ENCODE measurements at regions not wholly inside any gene's neighbourhood (a gene's known extent, or its start where the extent isn't known, plus 50 kb on each side); places are given as distances from the start of the nearest gene placed in this dataset.

- H3K4me1 Mint-ChIP-seq (ENCODE audit: low read depth) = no peaks in the 10 kb centered on the region
- H3K27me3 Mint-ChIP-seq = no peaks in the 10 kb centered on the region
- no peaks in the 10 kb centered on the region for H3K36me3 Mint-ChIP-seq
- H3K9me3 Mint-ChIP-seq (ENCODE audit: low read depth) = no peaks in the 10 kb centered on the region
- H3K4me3 Mint-ChIP-seq = no peak overlapping the region
- H3K27ac Mint-ChIP-seq = no peak overlapping the region
Measured at GRCh38 chr6:140915551-140915950, 1217.2 kb upstream of the GJE1 start.

GRCh38 chr6:140915103-140915502 is 1217.6 kb upstream of the GJE1 start:
- H3K27me3 Mint-ChIP-seq = no peaks in the 10 kb centered on the region
- H3K4me3 Mint-ChIP-seq = no peak overlapping the region
- no peaks in the 10 kb centered on the region for H3K36me3 Mint-ChIP-seq
- H3K4me1 Mint-ChIP-seq (ENCODE audit: low read depth) = no peaks in the 10 kb centered on the region
- H3K9me3 Mint-ChIP-seq (ENCODE audit: low read depth) = no peaks in the 10 kb centered on the region
- no peak overlapping the region for H3K27ac Mint-ChIP-seq

- Mint-ChIP-seq H3K27ac (no peak overlapping the region), H3K4me3 (no peak overlapping the region), H3K9me3 (ENCODE audit: low read depth) (no peaks in the 10 kb centered on the region), H3K27me3 (no peaks in the 10 kb centered on the region), H3K36me3 (no peaks in the 10 kb centered on the region), H3K4me1 (ENCODE audit: low read depth) (no peaks in the 10 kb centered on the region)
Measured at GRCh38 chr6:140912686-140913085, 1220.0 kb upstream of the GJE1 start.

- H3K36me3 Mint-ChIP-seq = no peaks in the 10 kb centered on the region
- H3K4me3 Mint-ChIP-seq = no peak overlapping the region
- no peaks in the 10 kb centered on the region for H3K9me3 Mint-ChIP-seq (ENCODE audit: low read depth)
- no peaks in the 10 kb centered on the region for H3K4me1 Mint-ChIP-seq (ENCODE audit: low read depth)
- H3K27ac Mint-ChIP-seq = no peak overlapping the region
- H3K27me3 Mint-ChIP-seq = no peaks in the 10 kb centered on the region
Measured at GRCh38 chr6:140909625-140910024, 1223.1 kb upstream of the GJE1 start.

- H3K4me1 Mint-ChIP-seq (ENCODE audit: low read depth) = no peaks in the 10 kb centered on the region
- H3K9me3 Mint-ChIP-seq (ENCODE audit: low read depth) = no peaks in the 10 kb centered on the region
- no peaks in the 10 kb centered on the region for H3K36me3 Mint-ChIP-seq
- no peak overlapping the region for H3K27ac Mint-ChIP-seq
- no peaks in the 10 kb centered on the region for H3K27me3 Mint-ChIP-seq
- H3K4me3 Mint-ChIP-seq = no peak overlapping the region
Measured at GRCh38 chr6:140909156-140909555, 1223.6 kb upstream of the GJE1 start.

- H3K4me1 Mint-ChIP-seq (ENCODE audit: low read depth) = no peaks in the 10 kb centered on the region
- no peak overlapping the region for H3K27ac Mint-ChIP-seq
- H3K36me3 Mint-ChIP-seq = no peaks in the 10 kb centered on the region
- no peak overlapping the region for H3K4me3 Mint-ChIP-seq
- no peaks in the 10 kb centered on the region for H3K27me3 Mint-ChIP-seq
- no peaks in the 10 kb centered on the region for H3K9me3 Mint-ChIP-seq (ENCODE audit: low read depth)
Measured at GRCh38 chr6:140908505-140908904, 1224.2 kb upstream of the GJE1 start.

GRCh38 chr6:140907235-140907634 is 1225.5 kb upstream of the GJE1 start:
- H3K9me3 Mint-ChIP-seq (ENCODE audit: low read depth) = no peaks in the 10 kb centered on the region
- H3K4me1 Mint-ChIP-seq (ENCODE audit: low read depth) = no peaks in the 10 kb centered on the region
- no peaks in the 10 kb centered on the region for H3K27me3 Mint-ChIP-seq
- H3K4me3 Mint-ChIP-seq = no peak overlapping the region
- H3K36me3 Mint-ChIP-seq = no peaks in the 10 kb centered on the region
- H3K27ac Mint-ChIP-seq = no peak overlapping the region

GRCh38 chr6:140905724-140906123 is 1227.0 kb upstream of the GJE1 start:
- H3K36me3 Mint-ChIP-seq = no peaks in the 10 kb centered on the region
- no peaks in the 10 kb centered on the region for H3K27me3 Mint-ChIP-seq
- H3K4me3 Mint-ChIP-seq = no peak overlapping the region
- no peak overlapping the region for H3K27ac Mint-ChIP-seq
- H3K4me1 Mint-ChIP-seq (ENCODE audit: low read depth) = no peaks in the 10 kb centered on the region
- H3K9me3 Mint-ChIP-seq (ENCODE audit: low read depth) = no peaks in the 10 kb centered on the region

- Mint-ChIP-seq H3K4me3 (no peak overlapping the region), H3K27ac (no peak overlapping the region), H3K36me3 (no peaks in the 10 kb centered on the region), H3K4me1 (ENCODE audit: low read depth) (no peaks in the 10 kb centered on the region), H3K27me3 (no peaks in the 10 kb centered on the region), H3K9me3 (ENCODE audit: low read depth) (no peaks in the 10 kb centered on the region)
Measured at GRCh38 chr6:140905050-140905449, 1227.7 kb upstream of the GJE1 start.

GRCh38 chr6:140897804-140898573 is 1234.7 kb upstream of the GJE1 start:
- no peak overlapping the region for H3K27ac Mint-ChIP-seq
- H3K36me3 Mint-ChIP-seq = no peaks in the 10 kb centered on the region
- H3K4me1 Mint-ChIP-seq (ENCODE audit: low read depth) = no peaks in the 10 kb centered on the region
- no peak overlapping the region for H3K4me3 Mint-ChIP-seq
- peaks cover 6% of the 10 kb centered on the region for H3K27me3 Mint-ChIP-seq
- peaks cover 4% of the 10 kb centered on the region for H3K9me3 Mint-ChIP-seq (ENCODE audit: low read depth)

GRCh38 chr6:140897349-140897748 is 1235.4 kb upstream of the GJE1 start:
- Mint-ChIP-seq H3K4me3 (no peak overlapping the region), H3K4me1 (ENCODE audit: low read depth) (no peaks in the 10 kb centered on the region), H3K36me3 (no peaks in the 10 kb centered on the region), H3K9me3 (ENCODE audit: low read depth) (peaks cover 4% of the 10 kb centered on the region), H3K27me3 (peaks cover 9% of the 10 kb centered on the region), H3K27ac (no peak overlapping the region)

GRCh38 chr6:140893432-140893831 is 1239.3 kb upstream of the GJE1 start:
- no peak overlapping the region for H3K4me3 Mint-ChIP-seq
- H3K4me1 Mint-ChIP-seq (ENCODE audit: low read depth) = no peaks in the 10 kb centered on the region
- H3K9me3 Mint-ChIP-seq (ENCODE audit: low read depth) = peaks cover 4% of the 10 kb centered on the region
- peaks cover 9% of the 10 kb centered on the region for H3K27me3 Mint-ChIP-seq
- no peaks in the 10 kb centered on the region for H3K36me3 Mint-ChIP-seq
- H3K27ac Mint-ChIP-seq = no peak overlapping the region

GRCh38 chr6:140879946-140880345 is 1252.8 kb upstream of the GJE1 start:
- no peak overlapping the region for H3K27ac Mint-ChIP-seq
- no peaks in the 10 kb centered on the region for H3K36me3 Mint-ChIP-seq
- no peaks in the 10 kb centered on the region for H3K27me3 Mint-ChIP-seq
- no peak overlapping the region for H3K4me3 Mint-ChIP-seq
- H3K4me1 Mint-ChIP-seq (ENCODE audit: low read depth) = no peaks in the 10 kb centered on the region
- no peaks in the 10 kb centered on the region for H3K9me3 Mint-ChIP-seq (ENCODE audit: low read depth)

GRCh38 chr6:140874066-140874465 is 1258.7 kb upstream of the GJE1 start:
- H3K36me3 Mint-ChIP-seq = no peaks in the 10 kb centered on the region
- no peaks in the 10 kb centered on the region for H3K9me3 Mint-ChIP-seq (ENCODE audit: low read depth)
- H3K4me3 Mint-ChIP-seq = no peak overlapping the region
- H3K27me3 Mint-ChIP-seq = no peaks in the 10 kb centered on the region
- no peak overlapping the region for H3K27ac Mint-ChIP-seq
- H3K4me1 Mint-ChIP-seq (ENCODE audit: low read depth) = no peaks in the 10 kb centered on the region

GRCh38 chr6:140872885-140873284 is 1259.8 kb upstream of the GJE1 start:
- Mint-ChIP-seq H3K9me3 (ENCODE audit: low read depth) (no peaks in the 10 kb centered on the region), H3K27ac (no peak overlapping the region), H3K4me1 (ENCODE audit: low read depth) (no peaks in the 10 kb centered on the region), H3K27me3 (peaks cover 3% of the 10 kb centered on the region), H3K36me3 (no peaks in the 10 kb centered on the region), H3K4me3 (no peak overlapping the region)

- Mint-ChIP-seq H3K4me1 (ENCODE audit: low read depth) (no peaks in the 10 kb centered on the region), H3K9me3 (ENCODE audit: low read depth) (no peaks in the 10 kb centered on the region), H3K27ac (no peak overlapping the region), H3K27me3 (peaks cover 3% of the 10 kb centered on the region), H3K4me3 (no peak overlapping the region), H3K36me3 (no peaks in the 10 kb centered on the region)
Measured at GRCh38 chr6:140871911-140872310, 1260.8 kb upstream of the GJE1 start.
